ENCODE measurements at regions not wholly inside any gene's neighbourhood (a gene's known extent, or its start where the extent isn't known, plus 50 kb on each side); places are given as distances from the start of the nearest gene placed in this dataset.

GRCh38 chr1:234727018-234727940 is 117.3 kb upstream of the IRF2BP2 start:
- H3K36me3 ChIP-seq (ENCODE audit: insufficient read depth, low read length): no peaks in the 10 kb centered on the region
- no peaks in the 10 kb centered on the region for H3K79me2 ChIP-seq (ENCODE audit: insufficient read depth, low read depth, low read length)
- CTCF ChIA-PET (ENCODE audit: unreplicated experiment): interaction anchor here (0.5 to 1.1 kb wide), 2 partner anchors 232 to 1031 kb away, joined by 3 to 5 read pairs; no protein-coding TSS in a partner anchor
- DNase-seq (ENCODE audit: low spot score): peak; percentile 50
- peak overlapping the region; percentile 26 for H3K4me3 ChIP-seq (ENCODE audit: low read depth, low read length, poor library complexity, severe bottlenecking)
- peak overlapping the region; percentile 65 for H3K27ac ChIP-seq (ENCODE audit: low read depth, low read length, poor library complexity, severe bottlenecking)
- H3K9me2 ChIP-seq (ENCODE audit: insufficient read depth, low read length): no peaks in the 10 kb centered on the region
- no TSS peak for BruUV-seq (replicated peaks)
- H3K9me3 ChIP-seq (ENCODE audit: low read length): no peaks in the 10 kb centered on the region
- peak overlapping the region; percentile 68 for H3K4me2 ChIP-seq (ENCODE audit: low read length)
- H4K20me1 ChIP-seq (ENCODE audit: insufficient read depth, low read length): no peaks in the 10 kb centered on the region
- H3K4me1 ChIP-seq (ENCODE audit: insufficient read depth, low read length, poor library complexity, severe bottlenecking): peaks cover 78% of the 10 kb centered on the region
- H2AFZ ChIP-seq (ENCODE audit: low read length): peak overlapping the region; percentile 92
- TF ChIP-seq CTCF (conservative IDR thresholded peaks at IDR 0.05; ENCODE audit: low read length) (0 out of 2 replicates have a peak, but pooled peaks have one; percentile 30), EZH2phosphoT487 (IDR thresholded peaks at IDR 0.05; ENCODE audit: borderline replicate concordance, low read depth, low read length) (no peak)
- intact Hi-C loops (cut with micrococcal nuclease; ENCODE audit: unreplicated experiment): loop anchor here (5.0 kb wide), 2 partner anchors 230 to 235 kb away; no protein-coding TSS in a partner anchor
- POLR2A ChIA-PET: interaction anchor here (0.7 to 1.6 kb wide), 8 partner anchors 9 to 248 kb away, joined by 3 to 7 read pairs (median 4); no protein-coding TSS in a partner anchor

GRCh38 chr1:234726359-234726943 is 116.5 kb upstream of the IRF2BP2 start:
- Histone ChIP-seq H3K79me2 (ENCODE audit: insufficient read depth, low read depth, low read length) (no peaks in the 10 kb centered on the region), H3K4me2 (ENCODE audit: low read length) (peak overlapping the region; percentile 68), H3K4me1 (ENCODE audit: insufficient read depth, low read length, poor library complexity, severe bottlenecking) (peaks cover 72% of the 10 kb centered on the region), H3K36me3 (ENCODE audit: insufficient read depth, low read length) (no peaks in the 10 kb centered on the region), H3K27ac (ENCODE audit: low read depth, low read length, poor library complexity, severe bottlenecking) (peak overlapping the region; percentile 65), H3K9me2 (ENCODE audit: insufficient read depth, low read length) (no peaks in the 10 kb centered on the region), H3K4me3 (ENCODE audit: low read depth, low read length, poor library complexity, severe bottlenecking) (peak overlapping the region; percentile 26), H4K20me1 (ENCODE audit: insufficient read depth, low read length) (no peaks in the 10 kb centered on the region), H3K9me3 (ENCODE audit: low read length) (no peaks in the 10 kb centered on the region), H2AFZ (ENCODE audit: low read length) (peak overlapping the region; percentile 92)
- intact Hi-C loops (cut with micrococcal nuclease; ENCODE audit: unreplicated experiment): loop anchor here (5.0 kb wide), 2 partner anchors 229 to 236 kb away; no protein-coding TSS in a partner anchor
- TF ChIP-seq EZH2phosphoT487 (IDR thresholded peaks at IDR 0.05; ENCODE audit: borderline replicate concordance, low read depth, low read length) (no peak), CTCF (conservative IDR thresholded peaks at IDR 0.05; ENCODE audit: low read length) (no peak)
- CTCF ChIA-PET (ENCODE audit: unreplicated experiment): interaction anchor here (0.6 to 1.1 kb wide), 2 partner anchors 30 to 231 kb away, joined by 3 to 6 read pairs; no protein-coding TSS in a partner anchor
- POLR2A ChIA-PET: interaction anchor here (0.9 to 1.6 kb wide), 9 partner anchors 9 to 229 kb away, joined by 3 to 7 read pairs (median 3); no protein-coding TSS in a partner anchor
- DNase-seq (ENCODE audit: low spot score): peak; percentile 13
- no TSS peak for BruUV-seq (replicated peaks)

All from OCI-LY7 (cell line).